ENCODE measurements at regions not wholly inside any gene's neighbourhood (a gene's known extent, or its start where the extent isn't known, plus 50 kb on each side); places are given as distances from the start of the nearest gene placed in this dataset.

GRCh38 chr2:176534798-176535466 lies 265.7 kb downstream of the MTX2 start:
- Histone ChIP-seq H2BK5ac (ENCODE audit: low read length) (no peak overlapping the region), H3K4me1 (ENCODE audit: control insufficient read depth, low read depth, low read length) (no peaks in the 10 kb centered on the region), H3K23ac (ENCODE audit: low read length) (no peak overlapping the region), H3K56ac (ENCODE audit: low read length) (no peak overlapping the region), H2BK120ac (ENCODE audit: low read depth, low read length) (no peak overlapping the region), H3K4ac (ENCODE audit: low read depth, low read length) (no peak overlapping the region), H3K18ac (ENCODE audit: low read length) (no peak overlapping the region), H3K4me2 (ENCODE audit: low read length) (no peak overlapping the region), H3K36me3 (ENCODE audit: control insufficient read depth, insufficient read depth, low read length) (no peaks in the 10 kb centered on the region), H3K27me3 (ENCODE audit: insufficient read depth, low read length, poor library complexity) (no peaks in the 10 kb centered on the region), H3K9ac (ENCODE audit: low read length) (no peak overlapping the region), H2BK15ac (replicated peaks; ENCODE audit: low read depth) (no peak overlapping the region), H3K79me2 (ENCODE audit: control insufficient read depth, insufficient read depth, low read length) (no peaks in the 10 kb centered on the region), H3K27ac (ENCODE audit: low read depth, low read length) (no peak overlapping the region), H3K4me3 (ENCODE audit: low read length) (no peak overlapping the region), H2AK5ac (ENCODE audit: low read length) (no peak overlapping the region), H3K79me1 (ENCODE audit: low read length) (no peaks in the 10 kb centered on the region), H4K5ac (ENCODE audit: low read length) (no peak overlapping the region), H4K8ac (ENCODE audit: low read depth, low read length) (no peak overlapping the region)
- DNase-seq, result no peak
- no CpG with 5 or more reads among the region's 9 CpGs for WGBS (ENCODE audit: extremely low coverage, insufficient coverage, low lambda C conversion rate)

- H2BK15ac ChIP-seq (replicated peaks; ENCODE audit: low read depth), result no peak overlapping the region
- H3K18ac ChIP-seq (ENCODE audit: low read length), result no peak overlapping the region
- no peak overlapping the region for H3K9ac ChIP-seq (ENCODE audit: low read length)
- H3K79me2 ChIP-seq (ENCODE audit: control insufficient read depth, insufficient read depth, low read length), result no peaks in the 10 kb centered on the region
- no peak overlapping the region for H3K4me3 ChIP-seq (ENCODE audit: low read length)
- no peaks in the 10 kb centered on the region for H3K79me1 ChIP-seq (ENCODE audit: low read length)
- no peak overlapping the region for H4K5ac ChIP-seq (ENCODE audit: low read length)
- no peaks in the 10 kb centered on the region for H3K27me3 ChIP-seq (ENCODE audit: insufficient read depth, low read length, poor library complexity)
- WGBS (ENCODE audit: extremely low coverage, insufficient coverage, low lambda C conversion rate), result no CpG with 5 or more reads among the region's 5 CpGs
- no peak overlapping the region for H3K56ac ChIP-seq (ENCODE audit: low read length)
- H3K4ac ChIP-seq (ENCODE audit: low read depth, low read length), result no peak overlapping the region
- H2BK120ac ChIP-seq (ENCODE audit: low read depth, low read length), result no peak overlapping the region
- no peak overlapping the region for H3K27ac ChIP-seq (ENCODE audit: low read depth, low read length)
- H3K23ac ChIP-seq (ENCODE audit: low read length), result no peak overlapping the region
- DNase-seq, result no peak
- no peak overlapping the region for H3K4me2 ChIP-seq (ENCODE audit: low read length)
- H4K8ac ChIP-seq (ENCODE audit: low read depth, low read length), result no peak overlapping the region
- H2AK5ac ChIP-seq (ENCODE audit: low read length), result no peak overlapping the region
- H3K36me3 ChIP-seq (ENCODE audit: control insufficient read depth, insufficient read depth, low read length), result no peaks in the 10 kb centered on the region
- H3K4me1 ChIP-seq (ENCODE audit: control insufficient read depth, low read depth, low read length), result no peaks in the 10 kb centered on the region
- no peak overlapping the region for H2BK5ac ChIP-seq (ENCODE audit: low read length)
Measured at GRCh38 chr2:176535467-176536113, 266.3 kb downstream of the MTX2 start.

GRCh38 chr2:176536439-176537133 lies 267.3 kb downstream of the MTX2 start:
- Histone ChIP-seq H3K9ac (ENCODE audit: low read length) (no peak overlapping the region), H2BK5ac (ENCODE audit: low read length) (no peak overlapping the region), H4K8ac (ENCODE audit: low read depth, low read length) (no peak overlapping the region), H3K56ac (ENCODE audit: low read length) (no peak overlapping the region), H2AK5ac (ENCODE audit: low read length) (no peak overlapping the region), H3K4me1 (ENCODE audit: control insufficient read depth, low read depth, low read length) (no peaks in the 10 kb centered on the region), H3K27me3 (ENCODE audit: insufficient read depth, low read length, poor library complexity) (no peaks in the 10 kb centered on the region), H3K79me2 (ENCODE audit: control insufficient read depth, insufficient read depth, low read length) (no peaks in the 10 kb centered on the region), H3K27ac (ENCODE audit: low read depth, low read length) (no peak overlapping the region), H3K23ac (ENCODE audit: low read length) (no peak overlapping the region), H3K4me2 (ENCODE audit: low read length) (no peak overlapping the region), H3K18ac (ENCODE audit: low read length) (no peak overlapping the region), H3K4me3 (ENCODE audit: low read length) (no peak overlapping the region), H3K4ac (ENCODE audit: low read depth, low read length) (no peak overlapping the region), H2BK15ac (replicated peaks; ENCODE audit: low read depth) (no peak overlapping the region), H3K36me3 (ENCODE audit: control insufficient read depth, insufficient read depth, low read length) (no peaks in the 10 kb centered on the region), H3K79me1 (ENCODE audit: low read length) (no peaks in the 10 kb centered on the region), H4K5ac (ENCODE audit: low read length) (no peak overlapping the region), H2BK120ac (ENCODE audit: low read depth, low read length) (no peak overlapping the region)
- no CpG with 5 or more reads among the region's 3 CpGs for WGBS (ENCODE audit: extremely low coverage, insufficient coverage, low lambda C conversion rate)
- DNase-seq, result no peak

GRCh38 chr2:176537932-176538331 lies 268.7 kb downstream of the MTX2 start:
- Histone ChIP-seq H3K27ac (ENCODE audit: low read depth, low read length) (no peak overlapping the region), H2BK120ac (ENCODE audit: low read depth, low read length) (no peak overlapping the region), H3K18ac (ENCODE audit: low read length) (no peak overlapping the region), H2AK5ac (ENCODE audit: low read length) (no peak overlapping the region), H3K4ac (ENCODE audit: low read depth, low read length) (no peak overlapping the region), H3K56ac (ENCODE audit: low read length) (no peak overlapping the region), H3K23ac (ENCODE audit: low read length) (no peak overlapping the region), H3K36me3 (ENCODE audit: control insufficient read depth, insufficient read depth, low read length) (no peaks in the 10 kb centered on the region), H3K4me1 (ENCODE audit: control insufficient read depth, low read depth, low read length) (no peaks in the 10 kb centered on the region), H2BK5ac (ENCODE audit: low read length) (no peak overlapping the region), H3K4me3 (ENCODE audit: low read length) (no peak overlapping the region), H3K27me3 (ENCODE audit: insufficient read depth, low read length, poor library complexity) (no peaks in the 10 kb centered on the region), H3K79me1 (ENCODE audit: low read length) (no peaks in the 10 kb centered on the region), H3K79me2 (ENCODE audit: control insufficient read depth, insufficient read depth, low read length) (no peaks in the 10 kb centered on the region), H2BK15ac (replicated peaks; ENCODE audit: low read depth) (no peak overlapping the region), H3K4me2 (ENCODE audit: low read length) (no peak overlapping the region), H3K9ac (ENCODE audit: low read length) (no peak overlapping the region), H4K5ac (ENCODE audit: low read length) (no peak overlapping the region), H4K8ac (ENCODE audit: low read depth, low read length) (no peak overlapping the region)
- WGBS (ENCODE audit: extremely low coverage, insufficient coverage, low lambda C conversion rate), result no CpG with 5 or more reads among the region's 3 CpGs
- DNase-seq, result no peak

GRCh38 chr2:176540995-176541394 lies 271.8 kb downstream of the MTX2 start:
- Histone ChIP-seq H3K4ac (ENCODE audit: low read depth, low read length) (no peak overlapping the region), H3K27me3 (ENCODE audit: insufficient read depth, low read length, poor library complexity) (no peaks in the 10 kb centered on the region), H3K9ac (ENCODE audit: low read length) (no peak overlapping the region), H3K36me3 (ENCODE audit: control insufficient read depth, insufficient read depth, low read length) (no peaks in the 10 kb centered on the region), H3K79me2 (ENCODE audit: control insufficient read depth, insufficient read depth, low read length) (no peaks in the 10 kb centered on the region), H3K18ac (ENCODE audit: low read length) (no peak overlapping the region), H3K27ac (ENCODE audit: low read depth, low read length) (no peak overlapping the region), H3K79me1 (ENCODE audit: low read length) (no peaks in the 10 kb centered on the region), H2AK5ac (ENCODE audit: low read length) (no peak overlapping the region), H4K8ac (ENCODE audit: low read depth, low read length) (no peak overlapping the region), H2BK120ac (ENCODE audit: low read depth, low read length) (no peak overlapping the region), H3K56ac (ENCODE audit: low read length) (no peak overlapping the region), H3K23ac (ENCODE audit: low read length) (no peak overlapping the region), H2BK5ac (ENCODE audit: low read length) (no peak overlapping the region), H2BK15ac (replicated peaks; ENCODE audit: low read depth) (no peak overlapping the region), H3K4me1 (ENCODE audit: control insufficient read depth, low read depth, low read length) (no peaks in the 10 kb centered on the region), H3K4me3 (ENCODE audit: low read length) (no peak overlapping the region), H3K4me2 (ENCODE audit: low read length) (no peak overlapping the region), H4K5ac (ENCODE audit: low read length) (no peak overlapping the region)
- DNase-seq, result no peak
- no CpG with 5 or more reads among the region's 1 CpG for WGBS (ENCODE audit: extremely low coverage, insufficient coverage, low lambda C conversion rate)
